ENCODE measurements at regions not wholly inside any gene's neighbourhood (a gene's known extent, or its start where the extent isn't known, plus 50 kb on each side); places are given as distances from the start of the nearest gene placed in this dataset.

GRCh38 chr12:127270193-127270592, 996.8 kb upstream of the TMEM132C start:
- TF ChIP-seq CTCF (conservative IDR thresholded peaks at IDR 0.05; ENCODE audit: low read depth, low read length): no peak
- no peak overlapping the region for H3K4me3 ChIP-seq (ENCODE audit: low read depth, low read length)
- DNase-seq (ENCODE audit: low read depth): no peak

GRCh38 chr12:127271776-127272175, 995.2 kb upstream of the TMEM132C start:
- no peak overlapping the region for H3K4me3 ChIP-seq (ENCODE audit: low read depth, low read length)
- no peak for TF ChIP-seq CTCF (conservative IDR thresholded peaks at IDR 0.05; ENCODE audit: low read depth, low read length)
- no peak for DNase-seq (ENCODE audit: low read depth)

- DNase-seq (ENCODE audit: low read depth): peak; percentile 96
- no peak for TF ChIP-seq CTCF (conservative IDR thresholded peaks at IDR 0.05; ENCODE audit: low read depth, low read length)
- H3K4me3 ChIP-seq (ENCODE audit: low read depth, low read length): no peak overlapping the region
These were observed 994.1 kb upstream of the TMEM132C start for GRCh38 chr12:127272864-127273263.

- DNase-seq (ENCODE audit: low read depth): no peak
- TF ChIP-seq CTCF (conservative IDR thresholded peaks at IDR 0.05; ENCODE audit: low read depth, low read length): no peak
These were observed 993.3 kb upstream of the TMEM132C start for GRCh38 chr12:127273626-127274025.

GRCh38 chr12:127275416-127275815, 991.6 kb upstream of the TMEM132C start:
- TF ChIP-seq CTCF (conservative IDR thresholded peaks at IDR 0.05; ENCODE audit: low read depth, low read length): no peak
- H3K4me3 ChIP-seq (ENCODE audit: low read depth, low read length): no peak overlapping the region

More at GRCh38 chr12:127273626-127274025, 993.3 kb upstream of the TMEM132C start:
- H3K4me3 ChIP-seq (ENCODE audit: low read depth, low read length): no peak overlapping the region

GRCh38 chr12:127277882-127278281, 989.1 kb upstream of the TMEM132C start:
- H3K4me3 ChIP-seq (ENCODE audit: low read depth, low read length): no peak overlapping the region
- no peak for TF ChIP-seq CTCF (conservative IDR thresholded peaks at IDR 0.05; ENCODE audit: low read depth, low read length)
- DNase-seq (ENCODE audit: low read depth): no peak

More at GRCh38 chr12:127275416-127275815, 991.6 kb upstream of the TMEM132C start:
- DNase-seq (ENCODE audit: low read depth): no peak

- H3K4me3 ChIP-seq (ENCODE audit: low read depth, low read length): no peak overlapping the region
- no peak for DNase-seq (ENCODE audit: low read depth)
- TF ChIP-seq CTCF (conservative IDR thresholded peaks at IDR 0.05; ENCODE audit: low read depth, low read length): no peak
These were observed 988.6 kb upstream of the TMEM132C start for GRCh38 chr12:127278351-127278750.
